Tibial artery (tissue), 4 donors: ENCODE measurements at regions not wholly inside any gene's neighbourhood (a gene's known extent, or its start where the extent isn't known, plus 50 kb on each side); places are given as distances from the start of the nearest gene placed in this dataset.

Source experiments
- DNase-seq, 2 donors: peaks; one replicate each; pipeline ENCODE4 v3.0.0-alpha.2; 2019
- H3K27ac ChIP-seq, 2 donors: fragments of 200-600 bp; sonication (generic) in 1 of 2; 1 replicate in 1 of 2; 2 replicates in 1 of 2; pipeline ENCODE4 v1.5.1; 2018 to 2019; ENCODE audit warnings: mild to moderate bottlenecking in 1 of 2
- H3K27me3 ChIP-seq, 2 donors: fragments of 200-600 bp; sonication (generic) in 1 of 2; one replicate each; pipeline versions ENCODE4 v1.5.1 to v1.6.0; 2016 to 2019
- H3K36me3 ChIP-seq, 3 donors: fragments of 200-600 bp; sonication (generic) in 2 of 3; one replicate each; pipeline ENCODE4 v1.5.1; 2016 to 2019; ENCODE audit warnings: mild to moderate bottlenecking in 2 of 3
- H3K4me1 ChIP-seq, 4 donors: fragments of 200-600 bp; sonication (generic) in 2 of 4; 1 replicate in 3 of 4; 2 replicates in 1 of 4; pipeline ENCODE4 v1.5.1; 2016 to 2019
- H3K4me3 ChIP-seq, 2 donors: fragments of 200-600 bp; sonication (generic) in 1 of 2; 1 replicate in 1 of 2; 2 replicates in 1 of 2; pipeline ENCODE4 v1.5.1; 2018 to 2019; ENCODE audit warnings: mild to moderate bottlenecking in 2 of 2
- H3K9me3 ChIP-seq, 3 donors: fragments of 200-600 bp; sonication (generic) in 1 of 3; one replicate each; pipeline ENCODE4 v1.5.1; 2016 to 2019
- intact Hi-C: fragments of 100-400 bp; cut with DNase I; formaldehyde crosslinking; loops from one replicate; pipeline ENCODE4 v1.15.0; 2023; ENCODE audit warnings: low total_unique reads
- TF ChIP-seq, protein P1 (sequence below), 2 experiments: fragments of 200-600 bp in 1 of 2; fragments of 450-650 bp in 1 of 2; IDR thresholded peaks; one replicate each; pipeline ENCODE4 v1.5.1; 2017 to 2019; ENCODE audit warnings: antibody characterized with exemption in 2 of 2, mild to moderate bottlenecking in 1 of 2, moderate library complexity in 1 of 2

DNA sequence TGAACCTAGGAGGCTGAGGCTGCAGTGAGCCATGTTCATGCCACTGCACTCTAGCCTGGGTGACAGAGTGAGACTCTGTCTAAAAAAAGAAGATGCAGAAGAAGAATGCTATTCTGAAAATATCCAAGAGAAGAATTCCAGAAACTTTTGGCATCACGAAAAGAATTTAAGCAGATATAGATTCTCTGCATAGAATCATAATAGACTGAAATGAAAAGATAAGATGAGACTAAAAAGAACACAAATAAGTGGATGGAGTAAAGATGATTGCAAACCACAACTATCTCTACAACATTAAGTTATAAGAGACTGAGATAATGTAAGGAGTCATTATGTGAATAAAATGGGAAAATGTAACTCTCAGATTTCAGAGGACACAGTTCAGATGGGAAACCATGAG, 140.7 kb upstream of the TMC3 start:
- Histone ChIP-seq H3K36me3 (no peaks in the 10 kb centered on the region), H3K27ac (no peak overlapping the region), H3K9me3 (no peaks in the 10 kb centered on the region), H3K4me1 (no peaks in the 10 kb centered on the region), H3K4me3 (no peak overlapping the region), H3K27me3 (no peaks in the 10 kb centered on the region)
- intact Hi-C loops: no loop called here
- TF ChIP-seq, protein P1, sequence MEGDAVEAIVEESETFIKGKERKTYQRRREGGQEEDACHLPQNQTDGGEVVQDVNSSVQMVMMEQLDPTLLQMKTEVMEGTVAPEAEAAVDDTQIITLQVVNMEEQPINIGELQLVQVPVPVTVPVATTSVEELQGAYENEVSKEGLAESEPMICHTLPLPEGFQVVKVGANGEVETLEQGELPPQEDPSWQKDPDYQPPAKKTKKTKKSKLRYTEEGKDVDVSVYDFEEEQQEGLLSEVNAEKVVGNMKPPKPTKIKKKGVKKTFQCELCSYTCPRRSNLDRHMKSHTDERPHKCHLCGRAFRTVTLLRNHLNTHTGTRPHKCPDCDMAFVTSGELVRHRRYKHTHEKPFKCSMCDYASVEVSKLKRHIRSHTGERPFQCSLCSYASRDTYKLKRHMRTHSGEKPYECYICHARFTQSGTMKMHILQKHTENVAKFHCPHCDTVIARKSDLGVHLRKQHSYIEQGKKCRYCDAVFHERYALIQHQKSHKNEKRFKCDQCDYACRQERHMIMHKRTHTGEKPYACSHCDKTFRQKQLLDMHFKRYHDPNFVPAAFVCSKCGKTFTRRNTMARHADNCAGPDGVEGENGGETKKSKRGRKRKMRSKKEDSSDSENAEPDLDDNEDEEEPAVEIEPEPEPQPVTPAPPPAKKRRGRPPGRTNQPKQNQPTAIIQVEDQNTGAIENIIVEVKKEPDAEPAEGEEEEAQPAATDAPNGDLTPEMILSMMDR (IDR thresholded peaks at IDR 0.05): no peak
- DNase-seq: no peak

DNA sequence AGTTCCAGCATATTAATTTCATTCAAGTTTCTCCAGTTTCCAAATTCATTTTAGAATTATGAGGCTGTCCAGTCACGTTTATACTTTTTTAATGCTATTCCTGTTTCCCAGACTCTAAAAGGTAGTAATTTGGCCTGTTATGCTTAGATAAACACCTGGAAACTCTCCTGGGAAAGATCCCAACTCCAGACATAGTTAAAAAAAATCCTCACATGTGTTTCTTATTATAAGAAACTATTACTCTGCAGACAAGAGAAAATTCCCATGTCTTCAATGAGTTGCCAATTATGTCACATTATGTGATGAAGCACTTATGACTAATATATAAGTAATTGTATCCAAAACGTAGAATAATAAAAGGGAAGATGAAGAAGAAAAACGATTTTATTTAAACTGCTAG, 137.1 kb upstream of the TMC3 start:
- intact Hi-C loops: no loop called here
- no peaks in the 10 kb centered on the region for H3K36me3 ChIP-seq
- DNase-seq: no peak
- H3K4me1 ChIP-seq: no peaks in the 10 kb centered on the region
- TF ChIP-seq, protein P1 (IDR thresholded peaks at IDR 0.05): no peak
- H3K27me3 ChIP-seq: no peaks in the 10 kb centered on the region
- no peak overlapping the region for H3K4me3 ChIP-seq
- no peak overlapping the region for H3K27ac ChIP-seq
- H3K9me3 ChIP-seq: no peaks in the 10 kb centered on the region

DNA sequence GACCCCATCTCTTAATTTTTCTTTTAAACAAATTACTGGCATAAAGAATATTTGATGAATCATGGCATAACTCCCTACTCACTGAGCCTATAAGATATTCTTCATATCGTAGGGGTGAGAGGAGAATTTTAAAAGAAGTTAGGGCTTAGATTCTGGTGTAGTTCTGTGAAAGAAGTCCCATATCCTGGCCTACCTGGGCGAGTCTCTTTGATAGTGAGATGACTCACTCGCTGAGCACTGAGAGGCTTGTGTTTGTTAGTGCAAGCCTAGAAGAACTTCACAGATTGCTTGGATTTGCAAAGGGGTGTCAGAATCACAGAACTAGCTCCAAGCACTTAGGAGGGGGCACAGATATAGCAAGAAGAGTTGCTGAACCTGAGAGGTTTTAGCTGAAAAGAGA, 133.8 kb upstream of the TMC3 start:
- Histone ChIP-seq H3K27ac (no peak overlapping the region), H3K9me3 (no peaks in the 10 kb centered on the region), H3K4me3 (no peak overlapping the region), H3K27me3 (no peaks in the 10 kb centered on the region), H3K36me3 (no peaks in the 10 kb centered on the region), H3K4me1 (no peaks in the 10 kb centered on the region)
- no peak for DNase-seq
- intact Hi-C loops: no loop called here
- TF ChIP-seq, protein P1 (IDR thresholded peaks at IDR 0.05): no peak

DNA sequence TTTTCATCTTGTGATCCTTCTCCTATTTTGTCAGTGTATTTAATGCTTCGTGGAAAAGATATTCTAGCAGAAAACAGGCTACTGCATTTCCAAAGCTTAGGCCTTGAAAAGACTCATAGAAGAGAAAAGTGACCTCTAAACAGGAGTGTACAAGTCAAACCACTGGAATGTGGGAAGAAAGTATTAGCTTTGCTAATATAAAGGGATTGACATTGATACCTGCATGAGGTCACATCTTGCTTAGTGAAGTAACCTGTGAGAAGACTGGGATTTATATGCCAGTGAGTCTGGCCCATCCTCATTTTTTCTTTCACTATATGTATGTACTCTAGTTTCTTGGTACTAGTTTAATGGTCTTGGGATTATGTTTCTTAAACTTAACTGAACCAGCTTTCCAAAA, 132.9 kb upstream of the TMC3 start:
- no peaks in the 10 kb centered on the region for H3K27me3 ChIP-seq
- no peaks in the 10 kb centered on the region for H3K4me1 ChIP-seq
- TF ChIP-seq, protein P1 (IDR thresholded peaks at IDR 0.05): no peak
- H3K27ac ChIP-seq: no peak overlapping the region
- H3K9me3 ChIP-seq: no peaks in the 10 kb centered on the region
- DNase-seq: no peak
- no peak overlapping the region for H3K4me3 ChIP-seq
- H3K36me3 ChIP-seq: no peaks in the 10 kb centered on the region
- intact Hi-C loops: no loop called here

DNA sequence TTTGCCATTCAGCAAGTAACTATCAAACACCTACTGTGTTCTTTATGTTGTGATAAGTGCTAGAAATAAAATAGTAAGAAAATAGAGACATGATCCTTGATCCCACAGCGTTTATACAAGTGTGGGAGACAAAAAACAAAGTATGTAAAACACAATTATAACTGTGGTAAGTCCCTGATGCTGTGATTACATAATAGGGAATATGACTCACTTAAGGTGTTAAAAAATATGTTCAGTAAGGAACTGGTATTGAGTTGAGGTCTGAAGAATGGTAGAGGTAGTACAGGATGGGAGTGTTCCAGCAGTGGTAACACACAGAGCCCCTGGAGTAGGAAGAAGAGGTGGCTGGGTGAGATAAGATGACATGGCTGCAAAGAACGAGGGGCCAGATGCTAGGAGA, 132.1 kb upstream of the TMC3 start:
- no peaks in the 10 kb centered on the region for H3K9me3 ChIP-seq
- TF ChIP-seq, protein P1 (IDR thresholded peaks at IDR 0.05): no peak
- no peak for DNase-seq
- no peaks in the 10 kb centered on the region for H3K4me1 ChIP-seq
- H3K4me3 ChIP-seq: no peak overlapping the region
- H3K36me3 ChIP-seq: no peaks in the 10 kb centered on the region
- no peak overlapping the region for H3K27ac ChIP-seq
- H3K27me3 ChIP-seq: no peaks in the 10 kb centered on the region
- intact Hi-C loops: no loop called here

DNA sequence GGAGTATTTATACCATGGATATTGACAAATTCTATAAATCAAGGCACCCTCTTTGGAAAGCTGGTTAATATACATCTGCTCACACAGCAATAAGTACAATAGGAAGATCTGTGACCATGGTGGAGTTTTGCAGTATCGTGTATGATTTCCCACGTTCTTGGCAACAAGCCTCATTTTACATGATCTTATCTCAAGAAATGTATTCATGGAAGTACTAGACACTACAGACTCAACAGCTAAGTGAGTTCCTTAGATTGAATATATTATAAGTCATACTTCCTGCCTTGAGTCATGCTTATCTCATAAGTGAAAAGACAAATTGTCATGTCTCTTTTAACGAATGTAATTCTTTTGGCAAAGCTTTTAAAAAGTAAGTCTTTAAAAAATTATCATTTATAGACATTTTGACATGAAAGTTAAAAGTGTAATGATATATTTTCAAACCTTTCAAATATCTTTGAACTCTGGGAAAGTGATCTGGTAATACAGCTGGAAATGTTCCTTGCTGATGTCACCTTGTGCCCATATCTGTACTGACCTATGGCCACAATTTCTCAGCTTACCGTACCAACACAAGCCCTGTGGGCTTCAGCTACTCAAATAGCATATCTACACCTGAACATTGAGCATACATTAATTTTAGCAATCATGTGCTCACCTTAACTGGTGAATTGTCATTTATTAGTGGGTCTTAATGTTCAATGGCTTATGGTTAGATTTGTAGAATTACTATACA, 130.3 kb upstream of the TMC3 start:
- Histone ChIP-seq H3K36me3 (no peaks in the 10 kb centered on the region), H3K9me3 (no peaks in the 10 kb centered on the region), H3K27ac (no peak overlapping the region), H3K27me3 (no peaks in the 10 kb centered on the region), H3K4me3 (no peak overlapping the region), H3K4me1 (no peaks in the 10 kb centered on the region)
- TF ChIP-seq, protein P1 (IDR thresholded peaks at IDR 0.05): no peak
- no peak for DNase-seq
- intact Hi-C loops: no loop called here
